Left kidney (tissue), 1 donor: ENCODE measurements at regions not wholly inside any gene's neighbourhood (a gene's known extent, or its start where the extent isn't known, plus 50 kb on each side); places are given as distances from the start of the nearest gene placed in this dataset.

ENCODE experiments used
- DNase-seq: peaks from one replicate; pipeline ENCODE4 v3.0.0-alpha.2; 2013

DNA sequence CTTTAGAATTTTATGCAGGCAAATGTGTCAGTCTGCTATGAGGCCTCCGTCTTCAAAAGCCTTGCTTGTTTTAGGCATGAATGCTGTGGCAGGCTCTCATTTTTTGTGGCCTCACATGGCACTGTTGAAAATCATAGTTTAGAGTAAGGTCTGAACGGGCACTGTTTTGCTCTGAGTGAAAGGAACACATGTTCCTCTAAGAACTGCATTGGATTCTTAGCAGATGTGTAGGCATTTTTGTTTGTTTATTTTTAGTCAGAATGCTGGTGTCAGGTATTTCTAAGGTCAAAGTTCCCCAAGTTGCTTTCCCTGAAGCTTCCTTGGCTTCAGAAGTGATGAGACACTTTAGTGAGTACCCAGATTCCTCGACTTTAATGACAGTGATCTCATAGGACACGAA lies 173.7 kb downstream of the HS3ST3B1 start:
- no peak for DNase-seq

DNA sequence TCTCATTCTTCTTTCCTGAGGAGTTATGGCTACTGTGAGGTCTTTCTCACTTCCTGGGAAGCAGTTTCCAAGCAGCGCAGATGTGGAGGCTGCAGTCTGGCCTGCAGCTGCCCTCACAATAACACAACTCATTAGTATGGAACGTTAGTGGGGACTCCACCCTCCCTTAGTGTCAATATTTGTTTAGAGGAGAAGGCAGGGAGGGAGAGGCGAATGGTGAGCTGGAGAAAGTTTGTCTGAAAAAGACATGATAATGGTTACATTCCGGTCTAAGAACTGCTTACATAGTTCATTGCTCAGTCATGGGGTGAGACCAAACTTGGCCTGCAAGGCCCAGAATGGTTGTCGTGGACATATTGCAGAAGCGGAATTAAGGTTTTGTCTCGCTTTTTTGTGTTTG lies 170.2 kb downstream of the HS3ST3B1 start:
- DNase-seq = peak; percentile 6

- DNase-seq = no peak
These were observed 169.5 kb downstream of the HS3ST3B1 start for GRCh38 chr17:14470417-14470816.

DNA sequence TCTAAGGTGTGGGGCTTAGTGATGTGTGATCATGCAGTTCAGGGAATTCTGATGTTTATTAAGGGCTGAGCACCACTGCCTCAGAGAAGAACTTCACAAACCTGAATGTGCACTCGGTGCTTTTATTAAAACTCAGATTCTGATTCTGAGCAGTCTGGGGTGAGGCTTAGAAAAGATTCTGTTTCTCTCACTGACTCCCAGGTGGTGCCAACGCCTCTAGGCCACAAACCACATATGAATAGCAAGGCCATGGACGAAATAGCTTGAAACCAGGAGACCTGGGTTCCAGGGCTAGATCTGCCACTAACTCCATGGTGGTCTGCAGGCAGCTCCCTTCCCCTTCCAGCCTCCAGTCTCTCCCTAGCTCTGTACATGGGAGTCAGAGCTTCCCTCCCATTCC lies 169.1 kb downstream of the HS3ST3B1 start:
- no peak for DNase-seq

GRCh38 chr17:14468858-14469257 lies 168.0 kb downstream of the HS3ST3B1 start:
- no peak for DNase-seq

GRCh38 chr17:14461227-14461548 lies 160.3 kb downstream of the HS3ST3B1 start:
- DNase-seq = peak; percentile 46

GRCh38 chr17:14460516-14461226 lies 159.8 kb downstream of the HS3ST3B1 start:
- no peak for DNase-seq

- DNase-seq = no peak
These were observed 159.1 kb downstream of the HS3ST3B1 start for GRCh38 chr17:14459955-14460354.

GRCh38 chr17:14458724-14459123 lies 157.8 kb downstream of the HS3ST3B1 start:
- no peak for DNase-seq

DNA sequence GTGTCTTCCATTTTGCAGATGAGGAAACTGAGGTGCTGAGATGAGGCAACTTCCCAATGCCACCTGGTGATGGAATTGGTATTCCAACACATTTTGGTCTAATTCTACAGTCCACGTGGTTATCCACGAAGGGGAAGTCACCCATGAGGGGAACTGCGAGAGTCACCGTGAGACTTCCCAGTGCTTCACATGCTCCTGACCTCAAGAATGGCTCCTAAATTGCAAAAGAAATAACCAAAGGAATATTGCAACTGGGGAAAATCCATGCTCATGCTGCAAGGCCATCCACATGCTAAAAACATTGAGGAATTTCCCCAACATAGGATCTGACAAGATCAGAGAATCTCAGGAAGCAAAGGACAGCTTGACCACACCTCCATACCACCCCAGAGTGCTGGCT lies 153.9 kb downstream of the HS3ST3B1 start:
- no peak for DNase-seq

GRCh38 chr17:14452856-14453255 lies 152.0 kb downstream of the HS3ST3B1 start:
- DNase-seq = no peak

DNA sequence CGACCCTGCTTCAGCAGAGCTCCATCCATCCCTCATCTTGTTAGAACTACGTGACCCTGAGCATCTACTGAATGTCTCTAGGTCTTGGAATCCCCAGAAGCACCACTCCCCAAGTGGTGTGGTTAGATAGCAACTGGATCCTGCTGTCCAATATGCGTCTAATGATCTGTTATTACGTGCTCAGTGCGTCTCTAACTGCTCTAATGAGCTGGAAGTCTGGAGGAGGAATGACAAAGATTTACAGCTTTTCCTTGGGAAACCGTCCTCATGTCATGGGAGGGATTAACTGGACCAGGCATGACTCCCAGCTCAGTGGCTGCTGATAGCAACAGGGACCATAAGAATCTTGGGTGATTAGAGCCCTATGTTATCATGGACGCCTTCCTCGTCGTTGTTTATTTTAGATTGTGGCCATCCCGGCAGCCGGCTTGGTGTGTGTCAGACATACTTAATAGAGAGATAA lies 150.9 kb downstream of the HS3ST3B1 start:
- DNase-seq = no peak

DNA sequence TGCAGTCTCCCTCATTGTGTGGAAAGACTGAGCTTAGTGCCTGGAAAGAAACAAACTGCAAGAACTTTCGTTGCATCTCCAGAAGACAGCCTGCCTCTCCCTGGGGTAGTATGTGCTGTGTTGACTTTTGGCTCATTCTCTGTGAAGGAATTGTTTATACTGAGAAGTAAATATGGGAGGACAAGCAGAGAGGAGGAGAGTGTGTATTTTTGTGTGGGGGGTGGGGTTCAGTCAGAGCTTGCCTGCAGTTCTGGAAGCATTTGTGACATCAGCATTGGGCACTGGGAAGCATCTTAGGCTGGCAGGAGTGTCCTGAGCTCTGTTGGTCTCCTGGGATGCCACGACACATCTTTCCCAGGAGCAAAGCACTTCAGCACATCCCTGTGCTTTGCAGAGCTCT lies 147.9 kb downstream of the HS3ST3B1 start:
- no peak for DNase-seq

GRCh38 chr17:14446825-14447224 lies 145.9 kb downstream of the HS3ST3B1 start:
- DNase-seq = no peak

DNA sequence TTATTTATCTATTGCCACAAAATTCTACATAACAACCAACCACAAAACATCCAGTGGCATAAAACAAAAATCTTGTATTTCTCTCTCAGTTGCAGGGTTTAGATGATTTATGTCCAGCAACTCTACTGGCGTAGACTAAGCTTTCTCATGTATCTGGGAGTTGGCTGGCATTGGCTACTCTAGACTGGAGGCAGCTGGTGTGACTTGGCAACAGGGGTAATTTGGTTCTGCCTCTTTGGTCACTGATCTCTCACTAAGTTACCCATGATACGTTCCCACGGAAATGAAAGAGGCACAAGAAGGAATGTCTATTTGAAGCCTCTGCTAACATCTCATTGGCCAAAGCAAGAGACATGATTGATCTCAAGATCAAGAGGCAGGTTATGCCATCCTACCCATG lies 144.0 kb downstream of the HS3ST3B1 start:
- no peak for DNase-seq

DNA sequence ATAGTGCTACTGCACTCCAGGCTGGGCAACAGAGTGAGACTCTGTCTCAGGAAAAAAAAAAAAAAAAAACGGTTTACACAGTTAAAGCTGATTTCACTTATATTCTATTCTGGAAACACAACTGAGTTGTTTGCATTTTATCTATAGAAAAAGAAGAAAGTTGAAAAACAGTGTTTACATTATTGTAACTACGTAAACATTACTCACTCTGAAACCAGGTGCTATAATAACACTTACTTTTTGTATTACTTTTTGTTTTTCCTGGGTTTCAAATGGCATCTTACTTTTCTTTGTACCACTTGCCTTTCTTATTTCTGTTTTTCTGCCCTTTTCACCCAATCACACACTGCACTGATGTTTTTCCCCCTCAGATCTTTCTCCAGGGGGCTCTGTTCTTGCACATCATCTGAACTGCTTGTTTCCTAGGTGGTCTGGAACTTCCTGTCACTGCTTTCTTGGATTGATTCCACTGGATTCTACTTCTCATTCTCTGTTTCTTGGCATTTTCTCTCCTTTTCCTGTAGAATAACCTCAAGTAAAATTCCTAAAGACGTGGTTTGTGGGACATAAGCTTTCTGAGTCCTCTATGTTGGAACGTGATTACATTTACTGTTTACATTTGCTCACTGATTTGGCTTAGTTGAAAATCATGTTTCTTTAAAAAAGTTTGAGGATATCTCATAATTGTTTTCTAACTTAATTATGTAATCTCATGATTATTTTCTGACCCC lies 142.1 kb downstream of the HS3ST3B1 start:
- DNase-seq = no peak

DNA sequence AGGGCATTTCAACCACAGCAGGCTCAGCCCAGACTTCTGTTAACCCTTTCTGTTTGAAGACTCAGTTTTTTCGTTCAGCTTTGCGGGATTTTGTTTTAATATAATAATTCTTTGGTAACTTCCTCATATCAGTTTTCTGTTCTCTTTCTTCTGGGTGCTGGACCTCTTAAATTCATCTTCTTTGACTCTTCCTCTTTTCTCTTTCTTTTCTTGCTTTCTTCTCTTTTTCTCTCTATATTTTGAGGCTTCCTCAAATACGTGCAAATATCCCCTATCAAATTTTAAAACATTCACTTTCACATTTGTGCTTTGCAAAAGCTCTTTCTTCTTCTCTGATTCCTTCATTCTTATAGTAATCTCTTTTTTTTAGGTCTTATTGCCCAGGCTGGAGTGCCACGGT lies 136.3 kb downstream of the HS3ST3B1 start:
- DNase-seq = no peak

DNA sequence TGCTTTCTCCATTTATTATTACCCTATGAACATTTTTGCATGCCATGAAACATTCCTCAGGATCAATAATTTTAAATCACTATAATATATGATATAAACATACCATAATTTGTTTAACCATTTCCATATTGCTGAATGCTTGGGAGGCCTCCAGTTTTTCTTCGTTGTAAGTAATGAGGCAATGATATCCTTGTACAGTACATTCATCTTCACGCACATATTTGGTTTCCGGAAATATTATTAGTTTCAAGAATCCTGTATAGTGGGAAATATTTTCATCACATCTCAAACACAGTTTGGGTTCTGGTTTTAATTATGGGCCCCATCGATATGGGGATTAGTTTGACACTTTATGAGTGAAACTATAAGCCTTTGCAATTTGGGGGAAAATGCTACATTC lies 135.4 kb downstream of the HS3ST3B1 start:
- DNase-seq = no peak

DNA sequence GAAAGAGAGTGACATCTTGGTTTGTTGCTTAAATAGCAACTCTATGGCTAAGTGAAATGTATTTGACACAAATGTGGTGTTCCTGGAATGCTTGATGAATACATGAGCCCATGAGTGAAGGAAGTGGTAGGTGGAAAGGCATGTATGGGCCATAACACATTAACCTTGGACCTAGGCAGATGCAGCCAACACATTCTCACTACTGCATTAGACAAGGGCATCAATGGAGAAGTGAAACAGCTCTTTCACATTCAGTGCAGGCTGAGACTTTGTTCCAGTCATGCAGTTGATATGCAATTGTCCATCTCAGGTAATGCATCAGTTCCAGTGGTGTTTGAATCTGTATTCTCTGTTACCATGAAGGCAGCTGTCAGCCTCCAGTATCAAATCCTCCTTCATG lies 133.6 kb downstream of the HS3ST3B1 start:
- no peak for DNase-seq

- DNase-seq = no peak
These were observed 131.2 kb downstream of the HS3ST3B1 start for GRCh38 chr17:14432079-14432478.

DNA sequence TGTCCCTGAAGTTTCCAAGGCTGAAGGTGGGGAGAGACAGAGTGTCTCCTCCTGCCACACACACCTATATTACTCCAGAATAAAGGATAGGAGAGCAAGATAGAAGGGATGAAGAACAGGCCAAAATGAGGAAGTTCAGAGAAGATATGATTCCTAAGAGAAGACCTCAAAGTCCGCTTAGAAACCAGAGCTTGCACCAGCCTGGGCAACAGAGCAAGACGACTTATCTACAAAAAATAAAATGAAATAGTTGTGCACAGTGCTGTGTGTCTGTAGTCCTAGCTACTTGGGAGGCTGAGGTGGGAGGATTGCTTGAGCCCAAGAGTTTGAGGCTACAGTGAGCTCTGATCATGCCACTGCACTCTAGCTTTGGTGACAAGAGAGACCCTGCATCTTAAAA lies 128.2 kb downstream of the HS3ST3B1 start:
- no peak for DNase-seq

- no peak for DNase-seq
These were observed 127.8 kb downstream of the HS3ST3B1 start for GRCh38 chr17:14428648-14429029.

- no peak for DNase-seq
These were observed 127.2 kb downstream of the HS3ST3B1 start for GRCh38 chr17:14427900-14428647.
